CMK (cell line): ENCODE measurements at regions not wholly inside any gene's neighbourhood (a gene's known extent, or its start where the extent isn't known, plus 50 kb on each side); places are given as distances from the start of the nearest gene placed in this dataset.

Experiments used
- DNase-seq: peaks from one replicate; pipeline ENCODE4 v3.0.0-alpha.2; 2010; ENCODE audit warnings: low read depth

GRCh38 chr18:31247574-31248199 lies 70.3 kb upstream of the DSG1 start:
- DNase-seq, result no peak

- no peak for DNase-seq
Observed at GRCh38 chr18:31248783-31249521, 69.0 kb upstream of the DSG1 start.

GRCh38 chr18:31250902-31251301 lies 67.1 kb upstream of the DSG1 start:
- DNase-seq, result no peak

- no peak for DNase-seq
Observed at GRCh38 chr18:31252522-31252921, 65.4 kb upstream of the DSG1 start.

- no peak for DNase-seq
Observed at GRCh38 chr18:31255953-31256352, 62.0 kb upstream of the DSG1 start.

- no peak for DNase-seq
Observed at GRCh38 chr18:31258789-31259188, 59.2 kb upstream of the DSG1 start.

- DNase-seq, result no peak
Observed at GRCh38 chr18:31261792-31262582, 56.0 kb upstream of the DSG1 start.

- DNase-seq, result no peak
Observed at GRCh38 chr18:31267823-31268481, 50.0 kb upstream of the DSG1 start.
